ENCODE measurements at regions not wholly inside any gene's neighbourhood (a gene's known extent, or its start where the extent isn't known, plus 50 kb on each side); places are given as distances from the start of the nearest gene placed in this dataset.

GRCh38 chr16:87002717-87003413 lies 314.3 kb downstream of the C16orf95 start:
- ATAC-seq = no peak
- intact Hi-C loops (cut with DNase I, micrococcal nuclease) = no loop called here
- DNase-seq = no peak

DNA sequence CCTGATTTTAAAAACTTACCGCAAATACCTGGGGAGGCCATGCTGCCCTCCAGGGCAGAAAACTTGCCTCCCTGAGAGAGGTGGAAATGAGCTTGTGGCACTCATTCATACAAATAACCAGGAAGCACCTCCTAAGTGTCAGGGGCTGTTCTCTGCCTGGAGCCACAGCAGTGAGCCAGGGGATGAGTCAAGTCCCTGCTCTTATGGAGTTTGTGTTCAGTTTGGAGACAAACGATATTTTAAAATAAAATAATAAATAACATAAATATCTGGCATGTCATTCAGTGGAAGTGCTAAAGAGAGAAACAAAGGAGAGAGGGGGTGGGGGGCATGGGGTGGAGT lies 313.8 kb downstream of the C16orf95 start:
- no peak for DNase-seq
- intact Hi-C loops (cut with DNase I, micrococcal nuclease) = no loop called here
- ATAC-seq = no peak

DNA sequence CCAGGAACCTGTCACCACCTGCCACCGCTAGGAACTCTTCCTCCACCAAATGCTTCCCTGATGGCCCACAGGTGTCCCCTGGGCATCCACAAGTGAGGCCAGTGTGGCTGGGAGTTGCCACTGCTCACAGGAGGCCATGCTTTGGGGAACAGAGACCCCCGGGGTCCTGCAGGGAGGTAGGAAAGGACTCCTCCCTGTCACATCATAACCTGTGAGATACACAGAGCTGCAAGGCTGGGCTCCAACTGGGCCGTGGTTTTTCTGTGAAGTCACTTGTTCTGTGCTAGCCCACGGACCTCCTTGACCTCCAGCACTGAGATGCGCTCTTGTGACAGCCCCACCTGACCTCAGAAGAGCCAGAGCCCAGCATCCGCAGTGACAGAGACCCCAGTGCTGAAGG lies 311.2 kb downstream of the C16orf95 start:
- intact Hi-C loops (cut with DNase I, micrococcal nuclease) = no loop called here
- ATAC-seq = no peak

GRCh38 chr16:87006789-87007745 lies 310.1 kb downstream of the C16orf95 start:
- intact Hi-C loops (cut with DNase I, micrococcal nuclease) = no loop called here
- DNase-seq = no peak
- no peak for ATAC-seq

More for the DNA sequence above, 311.2 kb downstream of the C16orf95 start:
- DNase-seq = no peak

DNA sequence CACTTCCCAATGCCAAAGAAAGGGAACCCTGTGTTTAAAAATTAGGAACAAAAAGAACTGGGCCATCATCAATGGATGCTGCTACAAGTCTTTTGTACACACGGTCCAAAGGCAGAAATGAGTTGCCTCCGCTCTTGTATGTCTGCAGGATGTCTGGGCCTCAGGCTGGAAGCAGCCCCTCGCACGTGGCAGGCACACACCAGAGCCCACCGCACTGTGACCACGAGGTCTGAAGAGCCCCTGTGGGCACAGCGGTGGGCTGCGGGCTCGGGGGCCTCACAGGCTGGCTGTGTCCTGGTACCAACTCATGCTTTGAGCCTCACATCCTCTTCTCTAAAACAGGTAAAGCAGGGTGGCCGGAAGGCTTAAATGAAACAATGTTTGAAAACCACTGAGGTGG lies 309.3 kb downstream of the C16orf95 start:
- intact Hi-C loops (cut with DNase I, micrococcal nuclease) = no loop called here
- no peak for ATAC-seq

DNA sequence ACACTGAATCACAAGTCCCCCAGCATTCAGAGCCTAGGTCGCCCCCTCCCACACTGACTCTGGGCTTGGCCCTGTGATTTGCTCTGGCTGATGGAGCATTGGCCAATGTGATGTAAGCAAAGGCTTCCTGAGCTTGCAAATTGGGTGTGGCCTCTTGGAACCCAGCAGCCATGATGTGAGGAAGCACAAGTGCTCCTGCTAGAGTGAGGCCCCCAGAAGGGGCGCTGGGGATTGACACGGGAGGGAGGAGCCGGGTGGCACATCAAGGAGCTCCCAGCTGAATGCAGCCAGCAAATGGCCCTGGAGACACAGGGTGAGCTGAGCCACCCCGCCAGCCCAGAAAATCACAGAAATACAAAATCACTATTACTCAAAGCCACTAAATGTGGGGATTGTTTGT lies 308.5 kb downstream of the C16orf95 start:
- DNase-seq = no peak
- intact Hi-C loops (cut with DNase I, micrococcal nuclease) = no loop called here
- no peak for ATAC-seq

More for the DNA sequence above, 309.3 kb downstream of the C16orf95 start:
- DNase-seq = no peak

DNA sequence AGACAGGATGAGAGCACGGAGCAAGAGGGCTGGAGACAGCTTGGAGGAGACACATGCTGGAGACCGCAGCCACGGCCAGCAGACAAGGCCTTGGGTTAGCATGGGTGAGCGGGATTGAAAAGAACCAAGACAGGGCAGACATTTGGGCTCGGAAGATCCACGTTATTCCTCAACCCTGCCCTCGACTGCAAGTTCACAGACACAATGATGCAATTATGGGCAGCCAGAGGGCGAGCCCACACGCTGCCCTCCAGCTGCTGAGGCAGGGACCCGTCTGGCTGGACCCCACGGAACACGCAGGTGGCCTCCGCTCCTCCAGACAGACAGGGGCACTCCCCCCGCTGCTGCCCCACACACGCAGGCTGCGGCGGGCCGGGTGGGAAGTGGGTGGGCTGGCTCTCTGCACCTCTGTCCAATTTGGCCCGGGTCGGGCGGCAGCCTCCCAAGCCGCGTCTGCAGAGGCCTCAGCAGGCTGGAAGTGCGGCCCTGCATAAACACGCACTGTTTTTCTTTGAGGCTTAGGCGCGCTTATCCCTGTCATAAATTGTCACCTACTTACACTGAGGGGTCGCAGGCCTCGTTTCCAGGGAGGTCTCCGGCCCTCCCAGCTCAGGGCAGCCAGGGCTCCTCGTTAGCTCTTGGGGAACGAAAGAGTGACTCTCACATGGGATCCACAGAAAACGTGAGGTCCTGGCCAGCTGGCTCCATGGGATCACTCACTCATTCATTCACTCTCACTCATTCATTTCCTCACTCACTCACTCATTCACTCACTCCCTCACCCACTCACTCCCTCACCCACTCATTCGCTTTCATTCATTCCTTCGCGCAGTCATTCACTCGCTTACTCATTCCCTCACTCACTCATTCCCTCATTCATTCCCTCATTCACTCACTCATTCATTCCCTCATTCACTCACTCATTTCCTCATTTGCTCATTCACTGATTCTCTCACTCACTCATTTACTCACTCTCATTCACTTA lies 303.9 kb downstream of the C16orf95 start:
- no peak for ATAC-seq
- no peak for DNase-seq
- intact Hi-C loops (cut with DNase I, micrococcal nuclease) = no loop called here

DNA sequence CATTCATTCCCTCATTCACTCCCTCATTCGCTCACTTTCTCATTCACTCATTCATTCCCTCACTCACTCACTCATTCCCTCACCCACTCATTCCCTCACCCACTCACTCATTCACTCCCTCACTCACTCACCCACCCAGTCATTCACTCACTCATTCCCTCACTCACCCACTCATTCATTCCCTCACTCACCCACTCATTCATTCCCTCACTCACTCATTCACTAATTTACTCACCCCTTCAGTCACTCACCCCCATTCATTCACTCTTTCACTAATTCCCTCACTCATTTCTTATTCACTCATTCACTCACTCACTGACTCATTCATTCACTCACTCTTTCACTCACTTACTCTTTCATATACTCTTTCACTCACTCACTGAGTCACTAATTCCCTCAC lies 303.1 kb downstream of the C16orf95 start:
- DNase-seq = no peak
- intact Hi-C loops (cut with DNase I, micrococcal nuclease) = no loop called here
- ATAC-seq = no peak

DNA sequence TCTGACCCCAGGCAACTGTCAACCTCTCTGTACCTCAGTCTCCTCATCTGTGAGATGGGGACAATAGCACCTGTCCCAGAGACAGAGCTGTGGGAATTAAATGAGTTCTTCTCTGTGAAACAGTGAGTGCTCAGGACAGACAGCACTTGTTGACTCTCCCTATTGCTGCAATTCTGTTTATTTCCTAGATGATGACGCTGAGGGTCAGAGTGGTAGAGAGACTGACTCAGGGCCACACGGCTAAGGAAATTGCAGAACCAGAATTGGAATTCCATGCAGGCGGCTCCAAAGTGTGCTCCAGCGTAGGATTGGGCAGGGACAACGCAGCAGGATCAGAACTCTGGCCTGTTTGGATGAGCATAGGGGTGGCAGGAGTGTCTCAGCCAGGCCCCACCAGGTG lies 302.2 kb downstream of the C16orf95 start:
- ATAC-seq = no peak
- no peak for DNase-seq
- intact Hi-C loops (cut with DNase I, micrococcal nuclease) = no loop called here

- DNase-seq (no peak), ATAC-seq (no peak)
- intact Hi-C loops (cut with DNase I, micrococcal nuclease) = no loop called here
These were observed 300.9 kb downstream of the C16orf95 start for GRCh38 chr16:87016046-87017035.

- no peak for ATAC-seq
- intact Hi-C loops (cut with DNase I, micrococcal nuclease) = no loop called here
- no peak for DNase-seq
These were observed 299.7 kb downstream of the C16orf95 start for GRCh38 chr16:87017371-87018012.

- ATAC-seq (no peak), DNase-seq (no peak)
- intact Hi-C loops (cut with DNase I, micrococcal nuclease) = no loop called here
These were observed 291.5 kb downstream of the C16orf95 start for GRCh38 chr16:87025676-87026075.

DNA sequence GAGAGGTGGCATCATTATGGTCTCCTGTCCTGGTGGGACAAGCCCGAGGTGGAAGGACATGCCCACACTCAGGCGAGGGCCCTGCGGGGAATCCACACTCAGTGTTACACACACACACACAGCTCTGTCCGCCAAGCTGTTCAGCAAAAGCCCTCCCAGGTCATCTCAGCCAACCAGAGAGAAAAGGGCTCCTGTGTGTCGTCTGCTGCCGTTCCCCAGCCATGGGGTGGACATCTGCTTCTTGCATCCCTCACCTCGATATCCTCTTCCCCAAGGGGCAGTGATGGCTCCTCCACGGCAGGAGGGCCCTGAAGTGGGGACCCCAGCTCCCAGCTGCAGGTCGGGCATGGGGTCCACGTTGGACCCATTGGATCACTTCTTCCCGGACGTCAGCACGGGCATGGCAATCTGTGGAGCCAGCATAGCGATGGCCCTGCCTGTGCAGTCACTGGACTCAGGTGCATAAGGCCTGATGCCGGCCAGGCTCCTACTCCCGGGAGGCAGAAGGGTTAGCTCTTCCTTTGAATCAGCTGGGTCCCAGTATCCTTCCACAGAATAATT lies 290.1 kb downstream of the C16orf95 start:
- no peak for DNase-seq
- intact Hi-C loops (cut with DNase I, micrococcal nuclease) = no loop called here
- ATAC-seq = no peak

DNA sequence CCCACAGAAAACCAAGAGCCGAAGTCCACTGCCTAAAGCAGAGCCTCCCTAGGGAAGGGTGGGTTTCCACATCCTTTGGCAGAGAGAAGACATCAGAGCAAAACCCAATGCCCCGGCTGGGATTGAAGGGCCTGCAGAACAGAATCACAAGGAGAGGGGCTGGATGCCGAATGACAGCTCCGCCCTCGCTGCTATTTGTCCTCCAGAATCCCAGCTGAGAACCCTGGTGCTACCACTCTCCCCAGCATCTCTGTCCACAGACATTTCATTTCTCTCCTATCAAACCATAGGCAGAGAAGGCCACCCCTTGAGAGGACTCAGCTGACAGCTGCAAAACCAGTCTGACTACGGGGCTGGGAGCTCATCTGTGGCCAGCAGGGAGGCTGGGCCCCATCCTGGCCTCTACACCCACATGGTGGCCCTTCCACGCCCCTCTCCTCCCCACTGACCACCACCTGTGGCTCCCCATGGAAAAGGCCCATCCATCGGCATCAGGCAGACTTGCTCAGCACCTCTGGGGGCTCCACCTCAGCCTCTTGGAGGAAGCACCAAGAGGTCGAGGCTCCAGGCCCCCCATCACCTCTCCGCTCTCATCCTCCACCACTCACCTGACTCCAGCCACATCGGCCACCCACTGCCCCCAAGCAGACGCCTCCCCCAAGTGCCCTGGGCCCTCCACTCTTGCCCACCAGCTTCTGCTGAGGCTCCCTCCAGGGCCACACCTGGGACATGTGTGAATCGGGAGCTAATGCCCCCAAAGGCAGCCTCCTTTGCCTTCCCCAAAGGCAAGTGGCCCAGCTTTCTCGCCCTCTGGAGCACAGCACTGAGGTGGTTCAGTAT lies 288.5 kb downstream of the C16orf95 start:
- no peak for DNase-seq
- intact Hi-C loops (cut with DNase I, micrococcal nuclease) = no loop called here

GRCh38 chr16:87032554-87032953 lies 284.6 kb downstream of the C16orf95 start:
- no peak for ATAC-seq
- intact Hi-C loops (cut with DNase I, micrococcal nuclease) = no loop called here
- no peak for DNase-seq

More for the DNA sequence above, 288.5 kb downstream of the C16orf95 start:
- ATAC-seq = no peak

GRCh38 chr16:87033021-87033471 lies 284.1 kb downstream of the C16orf95 start:
- ATAC-seq (no peak), DNase-seq (no peak)
- intact Hi-C loops (cut with DNase I, micrococcal nuclease) = no loop called here

Measured in left colon (tissue), 2 donors.